GM21619 (cell line): ENCODE measurements at regions not wholly inside any gene's neighbourhood (a gene's known extent, or its start where the extent isn't known, plus 50 kb on each side); places are given as distances from the start of the nearest gene placed in this dataset.
"Not testable (repeated sequence)": the region's sequence is repeated elsewhere in the genome, so short reads cannot be mapped to it uniquely, and the experiment has no call there.

Source experiments
- ATAC-seq: cut with Tn5 transposase; IDR thresholded peaks from one replicate; pipeline ENCODE4 v1.9.1; 2021; ENCODE audit not compliant: unreplicated experiment

GRCh38 chrX:140447150-140447549, 57.7 kb downstream of the SOX3 start:
- no peak for ATAC-seq

GRCh38 chrX:140440876-140441275, 64.0 kb downstream of the SOX3 start:
- ATAC-seq: no peak

- no peak for ATAC-seq
These were observed 65.4 kb downstream of the SOX3 start for GRCh38 chrX:140439476-140439875.

GRCh38 chrX:140434347-140434746, 70.5 kb downstream of the SOX3 start:
- no peak for ATAC-seq

GRCh38 chrX:140433582-140433981, 71.3 kb downstream of the SOX3 start:
- no peak for ATAC-seq

GRCh38 chrX:140432346-140433175, 72.3 kb downstream of the SOX3 start:
- ATAC-seq: no peak

GRCh38 chrX:140431521-140431920, 73.3 kb downstream of the SOX3 start:
- ATAC-seq: no peak

GRCh38 chrX:140425712-140426395, 79.0 kb downstream of the SOX3 start:
- ATAC-seq: no peak

- ATAC-seq: no peak
These were observed 82.4 kb downstream of the SOX3 start for GRCh38 chrX:140422501-140422900.

GRCh38 chrX:140402131-140402530, 102.7 kb downstream of the SOX3 start:
- not testable (repeated sequence) for ATAC-seq

GRCh38 chrX:140396326-140396725, 108.5 kb downstream of the SOX3 start:
- ATAC-seq: not testable (repeated sequence)

GRCh38 chrX:140393507-140393906, 111.4 kb downstream of the SOX3 start:
- ATAC-seq: no peak

- ATAC-seq: no peak
These were observed 113.6 kb downstream of the SOX3 start for GRCh38 chrX:140391313-140391712.

- ATAC-seq: no peak
These were observed 115.5 kb downstream of the SOX3 start for GRCh38 chrX:140389331-140389730.

- no peak for ATAC-seq
These were observed 142.0 kb downstream of the SOX3 start for GRCh38 chrX:140362861-140363260.

- ATAC-seq: no peak
These were observed 143.9 kb downstream of the SOX3 start for GRCh38 chrX:140360924-140361323.

- ATAC-seq: no peak
These were observed 144.6 kb downstream of the SOX3 start for GRCh38 chrX:140360284-140360683.

- no peak for ATAC-seq
These were observed 148.9 kb downstream of the SOX3 start for GRCh38 chrX:140355922-140356321.

- ATAC-seq: no peak
These were observed 149.4 kb downstream of the SOX3 start for GRCh38 chrX:140355429-140355828.

GRCh38 chrX:140354431-140355120, 150.3 kb downstream of the SOX3 start:
- no peak for ATAC-seq

GRCh38 chrX:140346729-140347128, 158.1 kb downstream of the SOX3 start:
- ATAC-seq: no peak
